Spleen (tissue), 7 donors: ENCODE measurements at regions not wholly inside any gene's neighbourhood (a gene's known extent, or its start where the extent isn't known, plus 50 kb on each side); places are given as distances from the start of the nearest gene placed in this dataset.

Experiments
- CTCF ChIP-seq, 11 experiments: fragments of 200-600 bp in 7 of 11; fragments of 450-650 bp in 4 of 11; sonication (generic) in 4 of 11; IDR thresholded peaks in 8 of 11; conservative IDR thresholded peaks in 3 of 11; 1 replicate in 7 of 11; 2 replicates in 4 of 11; pipeline versions ENCODE4 v1.4.0 to v1.8.0; 2016 to 2021; ENCODE audit warnings: antibody characterized with exemption in 11 of 11, inconsistent platforms in 4 of 11, mild to moderate bottlenecking in 1 of 11
- POLR2A ChIP-seq, 3 donors: fragments of 450-650 bp; IDR thresholded peaks; one replicate each; pipeline ENCODE4 v1.5.1; 2017; ENCODE audit warnings: antibody characterized with exemption in 3 of 3, mild to moderate bottlenecking in 1 of 3
- POLR2AphosphoS5 ChIP-seq, 3 donors: sonication (generic); formaldehyde crosslinking; IDR thresholded peaks; one replicate each; pipeline ENCODE4 v1.5.1; 2017; ENCODE audit warnings: antibody characterized with exemption in 3 of 3
- donor health status: DM: no; HTN: no; CAD: no; lungs with moderate emphysema.
- donor health status: DM: no; HTN: no; CAD: no.
- donor health status: DM: no; HTN: no; CAD: no.

- TF ChIP-seq CTCF (IDR thresholded peaks at IDR 0.05 in 8 of 11, conservative IDR thresholded peaks at IDR 0.05 in 3 of 11) (no peak), POLR2AphosphoS5 (IDR thresholded peaks at IDR 0.05) (no peak), POLR2A (IDR thresholded peaks at IDR 0.05) (no peak)
Measured at GRCh38 chr4:136203199-136203598, 1329.1 kb downstream of the PCDH18 start.
